DMS114 treated with DMSO at 0.1 percent for 48 hours (cell line): ENCODE measurements at regions not wholly inside any gene's neighbourhood (a gene's known extent, or its start where the extent isn't known, plus 50 kb on each side); places are given as distances from the start of the nearest gene placed in this dataset.
"Not testable (repeated sequence)": the region's sequence is repeated elsewhere in the genome, so short reads cannot be mapped to it uniquely, and the experiment has no call there.

Source experiments
- DNase-seq: peaks from one replicate; lab custom pipeline; 2025; ENCODE audit not compliant: unreplicated experiment; lab: John Stamatoyannopoulos, UW

- no peak for DNase-seq
Observed at GRCh38 chr6:92114091-92114675, 1305.2 kb downstream of the EPHA7 start.

GRCh38 chr6:92111386-92111785, 1308.0 kb downstream of the EPHA7 start:
- DNase-seq: no peak

GRCh38 chr6:92110403-92110802, 1309.0 kb downstream of the EPHA7 start:
- DNase-seq: no peak

GRCh38 chr6:92109956-92110355, 1309.4 kb downstream of the EPHA7 start:
- no peak for DNase-seq

GRCh38 chr6:92109256-92109655, 1310.1 kb downstream of the EPHA7 start:
- DNase-seq: no peak

- DNase-seq: no peak
Observed at GRCh38 chr6:92086750-92087149, 1332.6 kb downstream of the EPHA7 start.

- DNase-seq: not testable (repeated sequence)
Observed at GRCh38 chr6:92083914-92084313, 1335.4 kb downstream of the EPHA7 start.

GRCh38 chr6:92072387-92072786, 1347.0 kb downstream of the EPHA7 start:
- no peak for DNase-seq

- DNase-seq: no peak
Observed at GRCh38 chr6:92069781-92070180, 1349.6 kb downstream of the EPHA7 start.

- no peak for DNase-seq
Observed at GRCh38 chr6:92052513-92052912, 1366.8 kb downstream of the EPHA7 start.

GRCh38 chr6:92050216-92050615, 1369.1 kb downstream of the EPHA7 start:
- DNase-seq: no peak

GRCh38 chr6:92047860-92048259, 1371.5 kb downstream of the EPHA7 start:
- no peak for DNase-seq

- no peak for DNase-seq
Observed at GRCh38 chr6:92047152-92047850, 1372.1 kb downstream of the EPHA7 start.

GRCh38 chr6:92044312-92044711, 1375.0 kb downstream of the EPHA7 start:
- no peak for DNase-seq

- no peak for DNase-seq
Observed at GRCh38 chr6:92043777-92044176, 1375.6 kb downstream of the EPHA7 start.

- DNase-seq: no peak
Observed at GRCh38 chr6:92026878-92027277, 1392.5 kb downstream of the EPHA7 start.

GRCh38 chr6:92024881-92025280, 1394.5 kb downstream of the EPHA7 start:
- no peak for DNase-seq

GRCh38 chr6:92024110-92024509, 1395.2 kb downstream of the EPHA7 start:
- DNase-seq: no peak

- DNase-seq: no peak
Observed at GRCh38 chr6:92023410-92023966, 1395.9 kb downstream of the EPHA7 start.

- DNase-seq: no peak
Observed at GRCh38 chr6:92011681-92012245, 1407.6 kb downstream of the EPHA7 start.

- DNase-seq: no peak
Observed at GRCh38 chr6:92008757-92009502, 1410.4 kb downstream of the EPHA7 start.

GRCh38 chr6:92000112-92000511, 1413.2 kb upstream of the MAP3K7 start:
- no peak for DNase-seq
